ENCODE measurements at regions not wholly inside any gene's neighbourhood (a gene's known extent, or its start where the extent isn't known, plus 50 kb on each side); places are given as distances from the start of the nearest gene placed in this dataset.
"Not testable (repeated sequence)": the region's sequence is repeated elsewhere in the genome, so short reads cannot be mapped to it uniquely, and the experiment has no call there.

DNA sequence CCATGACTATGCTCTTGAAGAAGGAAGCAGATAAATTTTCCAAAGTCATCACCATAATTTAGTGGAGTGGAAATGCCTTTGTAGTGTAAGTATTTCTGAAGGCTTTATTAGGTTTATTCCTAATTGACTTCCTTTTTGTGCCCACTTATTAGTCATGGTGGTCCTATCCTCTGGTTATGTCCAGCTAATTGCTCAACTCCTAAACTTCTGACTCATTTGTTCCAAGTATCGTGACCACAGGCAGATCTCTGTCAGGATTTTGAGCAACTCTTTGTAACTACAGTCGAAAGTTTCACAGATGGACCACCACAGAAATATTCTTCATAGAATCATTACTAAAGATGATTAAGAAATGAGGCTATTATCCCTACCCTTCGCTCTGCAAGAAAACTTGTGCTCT lies 315.6 kb upstream of the PTCHD4 start:
- peak; percentile 52 for DNase-seq (ENCODE audit: low read depth)

DNA sequence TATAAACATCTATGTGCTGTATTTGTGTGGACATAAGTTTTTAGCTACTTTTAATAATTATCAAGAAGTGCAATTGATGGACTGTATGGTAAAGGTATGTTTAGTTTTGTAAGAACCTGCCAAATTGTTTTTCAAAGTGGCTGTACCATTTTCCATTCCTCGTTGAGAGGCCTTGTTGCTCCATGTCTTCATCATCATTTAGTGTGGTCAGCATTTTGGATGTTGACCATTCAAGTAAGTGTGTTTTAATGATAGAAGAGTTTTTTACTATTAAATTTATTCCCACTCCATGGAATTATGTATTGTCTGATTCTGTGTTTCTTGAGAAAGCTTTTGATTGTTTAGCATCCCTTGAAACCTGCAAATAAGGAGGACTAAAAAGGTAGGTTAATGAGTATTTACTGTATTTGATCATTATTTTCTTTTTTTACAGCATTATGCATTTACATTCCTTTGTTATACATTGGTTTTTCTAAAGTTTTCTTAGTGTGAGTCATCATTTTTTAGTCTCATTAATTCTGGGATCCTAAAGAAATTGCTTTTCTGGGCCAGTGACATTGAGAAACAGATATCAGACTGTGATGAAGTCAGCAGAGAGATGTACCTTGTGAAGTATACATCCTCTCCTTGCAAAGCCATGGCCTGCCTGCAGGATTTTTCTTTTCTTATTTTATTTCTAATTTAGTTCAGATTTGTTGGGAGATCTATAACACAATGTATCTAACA lies 312.8 kb upstream of the PTCHD4 start:
- no peak for DNase-seq (ENCODE audit: low read depth)

GRCh38 chr6:48419992-48420391 lies 309.0 kb upstream of the PTCHD4 start:
- no peak for DNase-seq (ENCODE audit: low read depth)

DNA sequence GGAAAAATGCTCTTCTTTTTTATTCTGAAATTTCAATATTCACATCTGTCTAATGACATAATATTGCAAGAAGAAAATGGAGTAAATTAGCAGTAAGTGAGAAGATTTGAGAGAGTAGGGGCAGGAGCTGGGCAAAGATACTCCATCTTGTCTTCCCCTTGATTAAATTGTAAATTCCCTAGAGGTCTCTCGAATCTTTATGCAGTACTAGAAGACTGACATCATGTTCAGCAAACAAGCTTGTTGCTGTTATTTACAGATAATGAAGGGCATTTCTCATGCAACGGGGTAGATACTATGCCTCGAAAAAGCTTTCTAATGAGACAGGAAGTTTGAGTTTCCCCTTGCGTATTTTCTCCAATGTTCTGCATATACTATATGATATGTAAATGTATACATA lies 306.9 kb upstream of the PTCHD4 start:
- no peak for DNase-seq (ENCODE audit: low read depth)

DNA sequence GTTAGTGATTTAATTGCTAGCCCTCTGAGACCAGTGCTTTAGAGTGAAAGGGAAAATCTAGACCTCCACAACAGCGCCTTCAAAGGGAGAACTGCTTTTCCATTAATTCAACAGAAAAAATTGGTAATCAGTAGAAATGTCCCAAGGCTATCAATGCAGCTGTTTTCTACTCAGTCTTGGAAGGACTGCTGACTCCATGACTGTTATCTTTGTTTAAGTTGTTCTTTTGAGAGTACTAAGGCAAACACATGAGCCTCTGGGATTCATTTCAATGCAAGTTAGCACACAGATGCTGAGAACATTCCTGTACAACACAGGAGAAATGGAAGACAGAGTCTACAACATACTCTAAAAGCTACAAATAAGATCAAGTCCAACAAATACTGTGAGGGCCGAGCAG lies 301.7 kb upstream of the PTCHD4 start:
- no peak for DNase-seq (ENCODE audit: low read depth)

DNA sequence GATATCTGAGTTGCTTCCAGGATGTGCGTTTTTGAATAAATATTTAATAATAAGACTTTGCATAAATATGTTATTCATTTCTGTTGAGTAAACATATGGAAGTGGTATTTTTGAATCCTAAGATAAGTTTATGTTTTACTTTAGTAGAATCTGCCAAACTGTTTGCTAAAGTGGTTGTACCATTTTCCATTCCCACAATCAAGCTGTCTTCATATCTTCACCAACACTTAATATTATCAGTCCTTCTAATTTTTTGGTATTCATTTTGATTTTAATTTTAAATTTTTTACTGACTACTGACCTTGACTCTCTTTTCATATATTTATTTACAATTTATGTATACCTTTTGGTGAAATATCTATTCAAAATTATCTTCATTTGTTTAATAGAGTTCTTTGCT lies 293.9 kb upstream of the PTCHD4 start:
- DNase-seq (ENCODE audit: low read depth), result no peak

GRCh38 chr6:48403587-48403986 lies 292.6 kb upstream of the PTCHD4 start:
- no peak for DNase-seq (ENCODE audit: low read depth)

DNA sequence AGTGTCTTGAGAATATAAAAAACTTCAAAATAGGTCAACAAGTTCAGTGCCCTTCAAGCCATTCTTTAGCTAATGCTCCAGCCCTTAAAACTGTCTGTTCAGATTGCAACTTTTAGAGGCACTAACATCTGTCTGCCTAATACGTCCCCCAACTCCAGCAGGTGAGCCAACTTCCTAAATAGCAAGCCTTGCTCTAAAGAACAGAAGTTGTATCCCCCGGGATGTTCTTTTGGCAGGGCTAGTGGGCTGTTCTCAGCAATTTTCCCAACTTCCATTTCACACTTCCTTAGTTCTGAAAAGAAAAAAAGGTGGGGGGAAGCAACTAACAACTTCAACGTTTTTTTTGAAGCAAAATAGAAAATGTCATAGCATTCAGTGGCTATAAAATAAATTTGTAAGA lies 290.0 kb upstream of the PTCHD4 start:
- no peak for DNase-seq (ENCODE audit: low read depth)

GRCh38 chr6:48397887-48398286 lies 286.9 kb upstream of the PTCHD4 start:
- no peak for DNase-seq (ENCODE audit: low read depth)

GRCh38 chr6:48389146-48390043 lies 278.4 kb upstream of the PTCHD4 start:
- DNase-seq (ENCODE audit: low read depth), result no peak

- DNase-seq (ENCODE audit: low read depth), result no peak
Measured at GRCh38 chr6:48388044-48388443, 277.0 kb upstream of the PTCHD4 start.

GRCh38 chr6:48378884-48379407 lies 267.9 kb upstream of the PTCHD4 start:
- no peak for DNase-seq (ENCODE audit: low read depth)

GRCh38 chr6:48377115-48377514 lies 266.1 kb upstream of the PTCHD4 start:
- DNase-seq (ENCODE audit: low read depth), result no peak

DNA sequence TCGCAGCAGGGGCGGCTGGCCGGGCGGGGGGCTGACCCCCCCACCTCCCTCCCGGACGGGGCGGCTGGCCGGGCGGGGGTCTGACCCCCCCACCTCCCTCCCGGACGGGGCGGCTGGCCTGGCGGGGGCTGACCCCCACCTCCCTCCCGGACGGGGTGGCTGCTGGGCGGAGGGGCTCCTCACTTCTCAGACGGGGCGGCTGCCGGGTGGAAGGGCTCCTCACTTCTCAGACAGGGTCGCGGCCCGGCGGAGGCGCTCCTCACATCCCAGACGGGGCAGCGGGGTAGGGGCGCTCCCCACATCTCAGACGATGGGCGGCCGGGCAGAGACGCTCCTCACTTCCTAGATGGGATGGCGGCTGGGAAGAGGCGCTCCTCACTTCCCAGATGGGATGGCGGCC lies 260.2 kb upstream of the PTCHD4 start:
- DNase-seq (ENCODE audit: low read depth), result not testable (repeated sequence)

- DNase-seq (ENCODE audit: low read depth), result no peak
Measured at GRCh38 chr6:48369100-48369499, 258.1 kb upstream of the PTCHD4 start.

GRCh38 chr6:48325701-48326100 lies 214.7 kb upstream of the PTCHD4 start:
- no peak for DNase-seq (ENCODE audit: low read depth)

- DNase-seq (ENCODE audit: low read depth), result no peak
Measured at GRCh38 chr6:48318670-48319069, 207.7 kb upstream of the PTCHD4 start.

- DNase-seq (ENCODE audit: low read depth), result no peak
Measured at GRCh38 chr6:48315915-48316314, 204.9 kb upstream of the PTCHD4 start.

DNA sequence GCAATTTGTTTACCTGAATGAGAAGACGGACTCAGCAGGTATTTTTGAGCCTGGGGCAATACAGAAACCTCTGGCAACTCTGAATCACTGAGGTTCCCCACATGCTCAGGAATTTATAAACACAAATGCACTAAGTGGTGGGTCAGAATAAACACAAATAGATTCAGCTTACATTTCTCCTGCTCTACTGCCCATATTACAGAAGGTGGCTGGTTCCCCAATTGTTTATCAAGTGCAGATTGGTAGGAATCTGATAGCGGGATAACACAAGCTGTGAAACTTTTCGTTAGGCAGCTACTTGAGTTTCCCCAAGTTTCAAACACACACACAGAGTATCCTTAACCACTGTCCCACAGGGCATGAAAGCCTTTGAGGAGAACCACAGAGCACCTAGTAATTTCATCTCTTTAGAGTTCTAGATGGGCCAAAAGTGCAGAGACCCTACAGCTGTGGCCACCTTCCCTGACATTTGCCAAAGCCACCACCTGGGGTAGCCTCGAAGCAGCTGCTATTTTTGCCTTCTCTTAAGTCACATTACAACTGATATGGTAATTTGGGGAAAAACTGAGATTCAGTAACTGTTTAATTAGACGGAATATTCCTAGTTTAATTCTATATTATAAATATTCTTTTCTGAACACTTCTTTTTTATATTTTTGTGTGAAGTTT lies 204.2 kb upstream of the PTCHD4 start:
- DNase-seq (ENCODE audit: low read depth), result peak; percentile 32

- DNase-seq (ENCODE audit: low read depth), result no peak
Measured at GRCh38 chr6:48311301-48311700, 200.3 kb upstream of the PTCHD4 start.

DNA sequence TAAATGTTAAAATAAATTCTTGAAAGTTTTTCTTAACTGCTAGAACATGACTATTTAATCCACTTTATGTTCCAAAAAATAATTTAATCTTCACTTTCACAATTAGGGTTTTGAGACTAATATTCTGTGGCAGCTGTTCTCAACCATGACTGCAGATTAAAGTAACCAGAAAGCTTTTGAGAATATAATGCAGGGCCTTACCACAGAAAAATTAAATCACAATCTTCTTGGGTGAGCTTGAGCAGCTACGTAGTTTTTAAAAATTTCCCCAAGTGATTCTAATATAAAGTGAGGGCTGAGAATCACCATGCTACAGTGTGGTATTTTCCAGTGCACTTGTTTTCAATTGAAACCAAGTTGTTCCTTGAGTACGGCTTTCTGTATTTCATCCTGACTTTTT lies 196.6 kb upstream of the PTCHD4 start:
- no peak for DNase-seq (ENCODE audit: low read depth)

- DNase-seq (ENCODE audit: low read depth), result no peak
Measured at GRCh38 chr6:48290595-48290994, 179.6 kb upstream of the PTCHD4 start.

Measured in myocyte (in vitro differentiated cells).